Ramos (cell line): ENCODE measurements at regions not wholly inside any gene's neighbourhood (a gene's known extent, or its start where the extent isn't known, plus 50 kb on each side); places are given as distances from the start of the nearest gene placed in this dataset.

ENCODE experiments used
- in situ Hi-C: fragments of 300-500 bp; cut with MboI; formaldehyde crosslinking; loops from one replicate; pipeline ENCODE4 v1.14.3; 2022; ENCODE audit warnings: low sequenced_read_pairs; ENCODE audit not compliant: unreplicated experiment

GRCh38 chr12:65517656-65518210, 239.2 kb downstream of the MSRB3 start:
- in situ Hi-C loops = no loop called here

GRCh38 chr12:65518771-65519170, 240.3 kb downstream of the MSRB3 start:
- in situ Hi-C loops = no loop called here

GRCh38 chr12:65520658-65521057, 242.2 kb downstream of the MSRB3 start:
- in situ Hi-C loops = no loop called here

- in situ Hi-C loops = no loop called here
Observed at GRCh38 chr12:65522956-65523860, 244.7 kb downstream of the MSRB3 start.

- in situ Hi-C loops = no loop called here
Observed at GRCh38 chr12:65524666-65525065, 246.2 kb downstream of the MSRB3 start.

GRCh38 chr12:65525491-65526141, 247.1 kb downstream of the MSRB3 start:
- in situ Hi-C loops = no loop called here

- in situ Hi-C loops = no loop called here
Observed at GRCh38 chr12:65526311-65526710, 247.8 kb downstream of the MSRB3 start.

GRCh38 chr12:65528127-65528526, 249.6 kb downstream of the MSRB3 start:
- in situ Hi-C loops = no loop called here

- in situ Hi-C loops = no loop called here
Observed at GRCh38 chr12:65529106-65529505, 250.6 kb downstream of the MSRB3 start.

GRCh38 chr12:65529771-65530435, 251.4 kb downstream of the MSRB3 start:
- in situ Hi-C loops = no loop called here

- in situ Hi-C loops = no loop called here
Observed at GRCh38 chr12:65532162-65532561, 253.7 kb downstream of the MSRB3 start.

- in situ Hi-C loops = no loop called here
Observed at GRCh38 chr12:65532764-65533163, 254.3 kb downstream of the MSRB3 start.

GRCh38 chr12:65533177-65533883, 254.8 kb downstream of the MSRB3 start:
- in situ Hi-C loops = no loop called here

- in situ Hi-C loops = no loop called here
Observed at GRCh38 chr12:65534238-65534841, 255.9 kb downstream of the MSRB3 start.

- in situ Hi-C loops = no loop called here
Observed at GRCh38 chr12:65535946-65536345, 257.5 kb downstream of the MSRB3 start.

- in situ Hi-C loops = no loop called here
Observed at GRCh38 chr12:65536351-65536750, 257.9 kb downstream of the MSRB3 start.

GRCh38 chr12:65536876-65537681, 258.6 kb downstream of the MSRB3 start:
- in situ Hi-C loops = no loop called here

- in situ Hi-C loops = no loop called here
Observed at GRCh38 chr12:65537978-65538377, 259.5 kb downstream of the MSRB3 start.

GRCh38 chr12:65539023-65539422, 260.5 kb downstream of the MSRB3 start:
- in situ Hi-C loops = no loop called here
